Endothelial cell of umbilical vein (primary cell): ENCODE measurements at regions not wholly inside any gene's neighbourhood (a gene's known extent, or its start where the extent isn't known, plus 50 kb on each side); places are given as distances from the start of the nearest gene placed in this dataset.

Experiments
- CTCF ChIP-seq, 2 donors: IDR thresholded peaks; 1 replicate in 1 of 2; 2 replicates in 1 of 2; pipeline ENCODE4 v1.5.1; 2011; ENCODE audit warnings: low read length in 2 of 2, mild to moderate bottlenecking in 2 of 2, moderate library complexity in 2 of 2, control low read depth in 1 of 2, inconsistent platforms in 1 of 2, low read depth in 1 of 2; ENCODE audit not compliant: insufficient read depth in 1 of 2; ENCODE audit errors: extremely low read depth in 1 of 2
- JUN ChIP-seq: IDR thresholded peaks from 2 replicates; pipeline ENCODE4 v1.6.1; 2011; ENCODE audit warnings: borderline replicate concordance, low read depth; ENCODE audit not compliant: insufficient read length, insufficient read depth
- MAX ChIP-seq: IDR thresholded peaks from 2 replicates; pipeline ENCODE4 v1.6.1; 2011; ENCODE audit not compliant: insufficient read depth, insufficient read length

- TF ChIP-seq CTCF (IDR thresholded peaks at IDR 0.05; ENCODE audit: extremely low read depth in 1 of 2, insufficient read depth in 1 of 2, low read depth in 1 of 2, low read length in 2 of 2), result no peak
- TF ChIP-seq MAX, result no peak
- TF ChIP-seq JUN, result no peak
Measured at GRCh38 chr20:54324041-54324440, 116.2 kb downstream of the PFDN4 start.
